22Rv1 (cell line): ENCODE measurements at regions not wholly inside any gene's neighbourhood (a gene's known extent, or its start where the extent isn't known, plus 50 kb on each side); places are given as distances from the start of the nearest gene placed in this dataset.

Experiments used
- ZFX ChIP-seq: fragments of 450-650 bp; IDR thresholded peaks from 2 replicates; pipeline ENCODE4 v1.6.1; 2017; ENCODE audit warnings: antibody characterized with exemption, borderline replicate concordance
- TF ChIP-seq, protein P1 (sequence below): fragments of 450-650 bp; IDR thresholded peaks from 2 replicates; pipeline ENCODE4 v1.5.1; 2017; ENCODE audit warnings: mild to moderate bottlenecking

DNA sequence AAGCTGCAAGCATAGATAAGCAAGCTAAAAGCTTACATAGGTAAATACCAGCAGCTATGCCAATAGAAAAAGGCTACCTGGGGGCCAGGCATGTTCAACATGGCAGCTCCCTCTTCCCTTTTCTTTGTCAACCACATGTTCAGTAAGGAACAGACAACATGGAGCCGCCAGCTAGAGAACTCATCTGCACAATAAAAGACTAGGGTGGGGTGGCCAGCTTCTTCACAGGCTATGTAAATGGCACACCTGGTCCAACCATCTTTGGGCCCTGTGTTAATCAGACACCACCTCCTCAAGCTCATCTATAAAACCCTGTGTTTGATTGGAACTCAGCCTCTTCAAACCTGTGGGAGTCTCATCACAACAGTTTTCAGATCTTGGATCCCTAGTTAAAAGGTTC, 129.7 kb upstream of the TMPO start:
- TF ChIP-seq, protein P1, sequence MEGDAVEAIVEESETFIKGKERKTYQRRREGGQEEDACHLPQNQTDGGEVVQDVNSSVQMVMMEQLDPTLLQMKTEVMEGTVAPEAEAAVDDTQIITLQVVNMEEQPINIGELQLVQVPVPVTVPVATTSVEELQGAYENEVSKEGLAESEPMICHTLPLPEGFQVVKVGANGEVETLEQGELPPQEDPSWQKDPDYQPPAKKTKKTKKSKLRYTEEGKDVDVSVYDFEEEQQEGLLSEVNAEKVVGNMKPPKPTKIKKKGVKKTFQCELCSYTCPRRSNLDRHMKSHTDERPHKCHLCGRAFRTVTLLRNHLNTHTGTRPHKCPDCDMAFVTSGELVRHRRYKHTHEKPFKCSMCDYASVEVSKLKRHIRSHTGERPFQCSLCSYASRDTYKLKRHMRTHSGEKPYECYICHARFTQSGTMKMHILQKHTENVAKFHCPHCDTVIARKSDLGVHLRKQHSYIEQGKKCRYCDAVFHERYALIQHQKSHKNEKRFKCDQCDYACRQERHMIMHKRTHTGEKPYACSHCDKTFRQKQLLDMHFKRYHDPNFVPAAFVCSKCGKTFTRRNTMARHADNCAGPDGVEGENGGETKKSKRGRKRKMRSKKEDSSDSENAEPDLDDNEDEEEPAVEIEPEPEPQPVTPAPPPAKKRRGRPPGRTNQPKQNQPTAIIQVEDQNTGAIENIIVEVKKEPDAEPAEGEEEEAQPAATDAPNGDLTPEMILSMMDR, result no peak
- TF ChIP-seq ZFX, result no peak
